H9 (cell line): ENCODE measurements at regions not wholly inside any gene's neighbourhood (a gene's known extent, or its start where the extent isn't known, plus 50 kb on each side); places are given as distances from the start of the nearest gene placed in this dataset.
"Not testable (repeated sequence)": the region's sequence is repeated elsewhere in the genome, so short reads cannot be mapped to it uniquely, and the experiment has no call there.

ENCODE experiments used
- DNase-seq: peaks from one replicate; pipeline ENCODE4 v3.0.0-alpha.2; 2017
- H2AFZ ChIP-seq: one replicate; pipeline ENCODE4 v1.6.1; 2013; ENCODE audit warnings: mild to moderate bottlenecking, low read length, control low read depth, moderate library complexity
- H2AK5ac ChIP-seq: 2 replicates; pipeline ENCODE4 v1.6.1; 2013; ENCODE audit warnings: low read length, control low read depth, mixed read lengths; ENCODE audit not compliant: insufficient read length
- H2BK120ac ChIP-seq: one replicate; pipeline ENCODE4 v1.6.1; 2013; ENCODE audit warnings: low read depth, mild to moderate bottlenecking, low read length, control low read depth, inconsistent platforms; ENCODE audit not compliant: poor library complexity, severe bottlenecking
- H2BK12ac ChIP-seq: 2 replicates; pipeline ENCODE4 v1.6.1; 2013; ENCODE audit warnings: low read length, control low read depth, mixed read lengths, low read depth; ENCODE audit not compliant: insufficient read length
- H2BK15ac ChIP-seq: 2 replicates; pipeline ENCODE4 v1.6.1; 2013; ENCODE audit warnings: low read depth, low read length, control low read depth
- H2BK20ac ChIP-seq: one replicate; pipeline ENCODE4 v1.6.1; 2013; ENCODE audit warnings: low read depth, mild to moderate bottlenecking, low read length, control low read depth, inconsistent platforms; ENCODE audit not compliant: poor library complexity, severe bottlenecking
- H2BK5ac ChIP-seq: 2 replicates; pipeline ENCODE4 v1.6.1; 2013; ENCODE audit warnings: low read length, control low read depth, mixed read lengths; ENCODE audit not compliant: insufficient read length
- H3K14ac ChIP-seq: 2 replicates; pipeline ENCODE4 v1.6.1; 2013; ENCODE audit warnings: low read length, control low read depth; ENCODE audit not compliant: insufficient read depth
- H3K18ac ChIP-seq: 2 replicates; pipeline ENCODE4 v1.6.1; 2013; ENCODE audit warnings: low read depth, mild to moderate bottlenecking, mixed read lengths, low read length, control low read depth; ENCODE audit not compliant: insufficient read length
- H3K23ac ChIP-seq: 2 replicates; pipeline ENCODE4 v1.6.1; 2013; ENCODE audit warnings: low read length, control low read depth, mixed read lengths, low read depth; ENCODE audit not compliant: insufficient read length
- H3K23me2 ChIP-seq: 2 replicates; pipeline ENCODE4 v1.6.1; 2013; ENCODE audit warnings: low read depth, mild to moderate bottlenecking, mixed read lengths, low read length, control low read depth; ENCODE audit not compliant: insufficient read length, poor library complexity, severe bottlenecking
- H3K27ac ChIP-seq: 2 replicates; pipeline ENCODE4 v1.5.1; 2013; ENCODE audit warnings: low read length, control low read depth, mixed read lengths, low read depth; ENCODE audit not compliant: insufficient read length
- H3K27me3 ChIP-seq: 2 replicates; pipeline ENCODE4 v1.6.1; 2013; ENCODE audit warnings: low read length, control low read depth, inconsistent platforms; ENCODE audit not compliant: insufficient read depth
- H3K4ac ChIP-seq: 2 replicates; pipeline ENCODE4 v1.6.1; 2013; ENCODE audit warnings: low read depth, mild to moderate bottlenecking, control low read depth, inconsistent platforms, low read length, moderate library complexity
- H3K4me1 ChIP-seq: 2 replicates; pipeline ENCODE4 v1.6.1; 2013; ENCODE audit warnings: low read length, control low read depth, inconsistent platforms; ENCODE audit not compliant: insufficient read depth
- H3K4me2 ChIP-seq: 2 replicates; pipeline ENCODE4 v1.6.1; 2013; ENCODE audit warnings: low read length, control low read depth, mixed read lengths; ENCODE audit not compliant: insufficient read length, insufficient read depth
- H3K56ac ChIP-seq: 2 replicates; pipeline ENCODE4 v1.6.1; 2013; ENCODE audit warnings: low read depth, mild to moderate bottlenecking, mixed read lengths, low read length, control low read depth; ENCODE audit not compliant: insufficient read length
- H3K79me1 ChIP-seq: 2 replicates; pipeline ENCODE4 v1.6.1; 2013; ENCODE audit warnings: low read depth, mild to moderate bottlenecking, moderate library complexity, low read length, control low read depth, inconsistent platforms; ENCODE audit not compliant: insufficient read depth, poor library complexity, severe bottlenecking
- H3K79me2 ChIP-seq: 2 replicates; pipeline ENCODE4 v1.6.1; 2013; ENCODE audit warnings: low read length, control low read depth, inconsistent platforms; ENCODE audit not compliant: insufficient read depth
- H3K9ac ChIP-seq: 2 replicates; pipeline ENCODE4 v1.6.1; 2013; ENCODE audit warnings: low read length, control low read depth, mixed read lengths; ENCODE audit not compliant: insufficient read length; ENCODE audit errors: extremely low read depth
- H3K9me3 ChIP-seq: one replicate; pipeline ENCODE4 v1.6.1; 2013; ENCODE audit warnings: low read depth, low read length, inconsistent platforms; ENCODE audit not compliant: control insufficient read depth
- H3T11ph ChIP-seq: one replicate; pipeline ENCODE4 v1.6.1; 2013; ENCODE audit warnings: mild to moderate bottlenecking, low read length, control low read depth, inconsistent platforms
- H4K20me1 ChIP-seq: one replicate; pipeline ENCODE4 v1.6.1; 2013; ENCODE audit not compliant: control insufficient read depth, insufficient read length, insufficient read depth
- H4K5ac ChIP-seq: 2 replicates; pipeline ENCODE4 v1.6.1; 2013; ENCODE audit warnings: low read depth, mild to moderate bottlenecking, mixed read lengths, low read length, control low read depth; ENCODE audit not compliant: insufficient read length
- H4K8ac ChIP-seq: replicated peaks from 2 replicates; pipeline ENCODE4 v1.6.1; 2013; ENCODE audit warnings: low read length, control low read depth, mixed read lengths, low read depth; ENCODE audit not compliant: insufficient read length
- H4K91ac ChIP-seq: 2 replicates; pipeline ENCODE4 v1.6.1; 2013; ENCODE audit warnings: low read depth, mild to moderate bottlenecking, moderate library complexity, mixed read lengths, low read length, control low read depth; ENCODE audit not compliant: insufficient read length
- H3K27ac Mint-ChIP-seq, 3 experiments: 2 replicates in 2 of 3; 3 replicates in 1 of 3; pipeline ENCODE4 v1.8.0; 2020 to 2021; ENCODE audit warnings: mixed read lengths in 3 of 3, mild to moderate bottlenecking in 1 of 3, moderate library complexity in 1 of 3
- H3K27me3 Mint-ChIP-seq: 2 replicates; pipeline ENCODE4 v1.8.0; 2021; ENCODE audit warnings: low read depth, mild to moderate bottlenecking, moderate library complexity, mixed read lengths
- H3K36me3 Mint-ChIP-seq, 3 experiments: 2 replicates in 2 of 3; 3 replicates in 1 of 3; pipeline ENCODE4 v1.8.0; 2020 to 2021; ENCODE audit warnings: low read depth in 3 of 3, mixed read lengths in 3 of 3; ENCODE audit not compliant: insufficient read depth in 1 of 3
- H3K4me1 Mint-ChIP-seq, 2 experiments: 2 replicates each; pipeline ENCODE4 v1.8.0; 2020; ENCODE audit warnings: mixed read lengths in 2 of 2
- H3K4me3 Mint-ChIP-seq, 2 experiments: 2 replicates in 1 of 2; 3 replicates in 1 of 2; pipeline ENCODE4 v1.8.0; 2020 to 2021; ENCODE audit warnings: mild to moderate bottlenecking in 2 of 2, mixed read lengths in 2 of 2, moderate library complexity in 1 of 2
- H3K9me3 Mint-ChIP-seq, 2 experiments: 2 replicates in 1 of 2; 3 replicates in 1 of 2; pipeline ENCODE4 v1.8.0; 2020; ENCODE audit warnings: mild to moderate bottlenecking in 2 of 2, mixed read lengths in 2 of 2, moderate library complexity in 1 of 2
- WGBS: extraction: QIAGEN DNeasy Blood & Tissue Kit; methylation state at CpG from one replicate; pipeline ENCODE4 v1.1.7; 2013; ENCODE audit warnings: missing lambda C conversion rate, low lambda C conversion rate, mixed read lengths; ENCODE audit not compliant: insufficient read length; ENCODE audit errors: extremely low coverage; 5-methylcytosine and 5-hydroxymethylcytosine counted together
- TF ChIP-seq, protein P1 (sequence below): fragments of 200-600 bp; sonication (generic); conservative IDR thresholded peaks from 3 replicates; pipeline ENCODE4 v1.8.0; 2021; ENCODE audit warnings: antibody characterized with exemption, mild to moderate bottlenecking

DNA sequence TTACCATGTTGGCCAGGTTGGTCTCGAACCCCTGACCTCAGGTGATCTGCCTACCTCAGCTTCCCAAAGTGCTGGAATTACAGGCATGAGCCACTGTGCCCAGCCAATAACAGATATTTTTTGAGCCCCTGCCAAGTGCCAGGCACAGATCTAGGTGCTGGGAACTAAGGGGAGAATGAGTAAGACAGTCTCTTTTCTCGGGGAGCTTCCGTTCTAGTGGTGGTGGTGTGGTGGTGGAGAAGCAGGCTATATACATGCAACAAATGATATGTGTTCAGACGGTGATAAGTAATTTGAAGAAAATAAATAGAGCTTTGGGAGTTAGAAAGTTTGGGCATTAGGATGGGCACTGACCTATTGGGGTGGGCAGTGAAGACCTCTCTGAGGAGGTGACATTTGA, 76.7 kb upstream of the VKORC1L1 start:
- Histone ChIP-seq H3K4me2 (no peak overlapping the region), H3K79me2 (no peaks in the 10 kb centered on the region), H3K79me1 (no peaks in the 10 kb centered on the region), H3K56ac (no peak overlapping the region), H2BK15ac (no peak overlapping the region), H4K20me1 (no peaks in the 10 kb centered on the region), H3K27me3 (no peaks in the 10 kb centered on the region), H4K91ac (no peak overlapping the region), H3K9ac (no peak overlapping the region), H2AFZ (no peak overlapping the region), H3K9me3 (no peaks in the 10 kb centered on the region), H4K5ac (no peak overlapping the region), H2BK12ac (no peak overlapping the region), H3T11ph (no peak overlapping the region), H4K8ac (no peak overlapping the region), H2BK5ac (no peak overlapping the region), H3K14ac (no peak overlapping the region), H3K27ac (no peak overlapping the region), H3K4me1 (no peaks in the 10 kb centered on the region; the same call in 1 of the 2 replicates), H2AK5ac (no peak overlapping the region), H2BK120ac (no peak overlapping the region), H3K23me2 (no peaks in the 10 kb centered on the region), H3K23ac (no peak overlapping the region), H2BK20ac (no peak overlapping the region), H3K18ac (no peak overlapping the region), H3K4ac (no peak overlapping the region)
- Mint-ChIP-seq H3K36me3 (no peaks in the 10 kb centered on the region), H3K27ac (peak overlapping the region in 1 of 3 experiments; percentile 23; a peak in 1 of 7 replicates), H3K27me3 (no peaks in the 10 kb centered on the region), H3K4me1 (peaks cover 12 to 13% of the 10 kb centered on the region in 2 experiments), H3K4me3 (no peak overlapping the region), H3K9me3 (no peaks in the 10 kb centered on the region)
- WGBS = no CpG with 5 or more reads among the region's 4 CpGs
- TF ChIP-seq, protein P1, sequence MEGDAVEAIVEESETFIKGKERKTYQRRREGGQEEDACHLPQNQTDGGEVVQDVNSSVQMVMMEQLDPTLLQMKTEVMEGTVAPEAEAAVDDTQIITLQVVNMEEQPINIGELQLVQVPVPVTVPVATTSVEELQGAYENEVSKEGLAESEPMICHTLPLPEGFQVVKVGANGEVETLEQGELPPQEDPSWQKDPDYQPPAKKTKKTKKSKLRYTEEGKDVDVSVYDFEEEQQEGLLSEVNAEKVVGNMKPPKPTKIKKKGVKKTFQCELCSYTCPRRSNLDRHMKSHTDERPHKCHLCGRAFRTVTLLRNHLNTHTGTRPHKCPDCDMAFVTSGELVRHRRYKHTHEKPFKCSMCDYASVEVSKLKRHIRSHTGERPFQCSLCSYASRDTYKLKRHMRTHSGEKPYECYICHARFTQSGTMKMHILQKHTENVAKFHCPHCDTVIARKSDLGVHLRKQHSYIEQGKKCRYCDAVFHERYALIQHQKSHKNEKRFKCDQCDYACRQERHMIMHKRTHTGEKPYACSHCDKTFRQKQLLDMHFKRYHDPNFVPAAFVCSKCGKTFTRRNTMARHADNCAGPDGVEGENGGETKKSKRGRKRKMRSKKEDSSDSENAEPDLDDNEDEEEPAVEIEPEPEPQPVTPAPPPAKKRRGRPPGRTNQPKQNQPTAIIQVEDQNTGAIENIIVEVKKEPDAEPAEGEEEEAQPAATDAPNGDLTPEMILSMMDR = no peak
- DNase-seq = no peak

DNA sequence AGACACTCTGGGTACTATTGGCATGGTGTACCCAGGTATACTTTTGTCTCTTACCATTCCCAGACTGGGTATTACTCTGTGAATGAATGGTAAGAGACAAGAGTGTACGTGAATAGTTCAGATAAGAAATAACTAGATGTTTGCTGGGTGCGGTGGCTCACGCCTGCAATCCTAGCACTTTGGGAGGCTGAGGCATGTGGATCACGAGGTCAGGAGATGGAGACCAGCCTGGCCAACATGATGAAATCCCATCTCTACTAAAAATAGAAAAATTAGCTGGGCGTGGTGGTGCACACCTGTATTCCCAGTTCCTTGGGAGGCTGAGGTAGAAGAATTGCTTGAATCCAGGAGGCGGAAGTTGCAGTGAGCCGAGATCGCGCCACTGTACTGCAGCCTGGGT, 75.8 kb upstream of the VKORC1L1 start:
- not testable (repeated sequence) for H3K18ac ChIP-seq, H4K8ac ChIP-seq, H2BK120ac ChIP-seq, H3K4me1 ChIP-seq, H3K27ac Mint-ChIP-seq, H3K4me2 ChIP-seq, H3K27ac ChIP-seq, H3K9me3 ChIP-seq, H3T11ph ChIP-seq, H3K4ac ChIP-seq, H2BK15ac ChIP-seq, H3K79me1 ChIP-seq, H2AK5ac ChIP-seq, H4K5ac ChIP-seq, H3K9me3 Mint-ChIP-seq, H3K27me3 ChIP-seq, H2BK12ac ChIP-seq, H3K36me3 Mint-ChIP-seq, H3K56ac ChIP-seq, H4K91ac ChIP-seq, H3K14ac ChIP-seq, H2AFZ ChIP-seq, H4K20me1 ChIP-seq, H3K9ac ChIP-seq, DNase-seq, H3K4me3 Mint-ChIP-seq, H2BK20ac ChIP-seq, H3K79me2 ChIP-seq, H2BK5ac ChIP-seq, H3K27me3 Mint-ChIP-seq, H3K23ac ChIP-seq, H3K23me2 ChIP-seq
- no CpG with 5 or more reads among the region's 9 CpGs for WGBS
- peaks cover 12 to 13% of the 10 kb centered on the region in 2 experiments for H3K4me1 Mint-ChIP-seq
